GM23338 (cell line): ENCODE measurements at regions not wholly inside any gene's neighbourhood (a gene's known extent, or its start where the extent isn't known, plus 50 kb on each side); places are given as distances from the start of the nearest gene placed in this dataset.

Experiments used
- ATAC-seq: fragments of 200-7000 bp; cut with Tn5 transposase; 3 replicates; pipeline ENCODE4 v1.9.1; 2020
- DNase-seq: peaks from one replicate; pipeline ENCODE4 v3.0.0-alpha.2; 2015; ENCODE audit warnings: low spot score
- H2AFZ ChIP-seq: fragments of 200-600 bp; sonication (generic); 2 replicates; pipeline ENCODE4 v1.8.0; 2016; ENCODE audit warnings: antibody characterized with exemption, mild to moderate bottlenecking, moderate library complexity
- H3F3A ChIP-seq: fragments of 200-600 bp; sonication (generic); replicated peaks from 2 replicates; pipeline ENCODE4 v1.8.0; 2017; ENCODE audit warnings: antibody characterized with exemption, mixed run types, low read depth
- H3K27ac ChIP-seq: fragments of 200-600 bp; sonication (generic); 2 replicates; pipeline ENCODE4 v1.6.1; 2016; ENCODE audit warnings: low read depth
- H3K27me3 ChIP-seq: fragments of 200-600 bp; sonication (generic); 2 replicates; pipeline ENCODE4 v1.8.0; 2016; ENCODE audit warnings: mild to moderate bottlenecking, mixed run types, moderate library complexity; ENCODE audit not compliant: insufficient read depth
- H3K36me3 ChIP-seq: fragments of 200-600 bp; sonication (generic); 2 replicates; pipeline ENCODE4 v1.8.0; 2016; ENCODE audit warnings: mild to moderate bottlenecking; ENCODE audit not compliant: insufficient read depth
- H3K4me1 ChIP-seq: fragments of 200-600 bp; sonication (generic); 2 replicates; pipeline ENCODE4 v1.8.0; 2016; ENCODE audit warnings: mild to moderate bottlenecking, moderate library complexity; ENCODE audit not compliant: insufficient read depth
- H3K4me2 ChIP-seq: fragments of 200-600 bp; sonication (generic); 2 replicates; pipeline ENCODE4 v1.7.1; 2017; ENCODE audit warnings: mixed run types
- H3K4me3 ChIP-seq: fragments of 200-600 bp; sonication (generic); 2 replicates; pipeline ENCODE4 v1.6.1; 2016; ENCODE audit warnings: mixed run types
- H3K79me2 ChIP-seq: fragments of 200-600 bp; sonication (generic); replicated peaks from 2 replicates; pipeline ENCODE4 v1.8.0; 2017; ENCODE audit warnings: mild to moderate bottlenecking; ENCODE audit not compliant: insufficient read depth
- H3K9me2 ChIP-seq: fragments of 200-600 bp; sonication (generic); 2 replicates; pipeline ENCODE4 v1.8.0; 2017; ENCODE audit not compliant: insufficient read depth
- H4K20me1 ChIP-seq: fragments of 200-600 bp; sonication (generic); replicated peaks from 2 replicates; pipeline ENCODE4 v1.8.0; 2017; ENCODE audit warnings: mild to moderate bottlenecking; ENCODE audit not compliant: insufficient read depth
- H3K27ac Mint-ChIP-seq: 2 replicates; pipeline ENCODE4 v1.8.0; 2020; ENCODE audit warnings: inconsistent platforms, mild to moderate bottlenecking, moderate library complexity, mixed read lengths
- H3K27me3 Mint-ChIP-seq: 3 replicates; pipeline ENCODE4 v1.8.0; 2022; ENCODE audit warnings: low read depth, mild to moderate bottlenecking, moderate library complexity, mixed read lengths, inconsistent platforms; ENCODE audit not compliant: insufficient read depth, poor library complexity
- H3K36me3 Mint-ChIP-seq: 3 replicates; pipeline ENCODE4 v1.8.0; 2021; ENCODE audit warnings: low read depth, mild to moderate bottlenecking, inconsistent platforms, moderate library complexity, mixed read lengths
- H3K4me1 Mint-ChIP-seq: 3 replicates; pipeline ENCODE4 v1.8.0; 2020; ENCODE audit warnings: mild to moderate bottlenecking, inconsistent platforms, mixed read lengths
- H3K4me3 Mint-ChIP-seq: 3 replicates; pipeline ENCODE4 v1.8.0; 2021; ENCODE audit warnings: moderate library complexity, mild to moderate bottlenecking, inconsistent platforms, mixed read lengths
- H3K9me3 Mint-ChIP-seq: 3 replicates; pipeline ENCODE4 v1.8.0; 2020; ENCODE audit warnings: moderate library complexity, mild to moderate bottlenecking, inconsistent platforms, mixed read lengths
- CREB1 ChIP-seq: fragments of 250-450 bp; sonication (Bioruptor Pico); IDR thresholded peaks from 2 replicates; pipeline ENCODE4 v1.5.0; 2020; ENCODE audit warnings: low read depth, mild to moderate bottlenecking, moderate library complexity
- EZH2 ChIP-seq: fragments of 200-600 bp; sonication (generic); IDR thresholded peaks from one replicate; pipeline ENCODE4 v1.8.0; 2017; ENCODE audit warnings: antibody characterized with exemption, mild to moderate bottlenecking, low read depth; ENCODE audit not compliant: unreplicated experiment
- ZNF462 ChIP-seq: fragments of 250-450 bp; sonication (Bioruptor Pico); IDR thresholded peaks from 2 replicates; pipeline ENCODE4 v1.5.0; 2020; ENCODE audit warnings: mild to moderate bottlenecking, moderate library complexity
- TF ChIP-seq, protein P1 (sequence below): IDR thresholded peaks from 2 replicates; pipeline ENCODE4 v1.6.1; 2016; ENCODE audit warnings: antibody characterized with exemption

DNA sequence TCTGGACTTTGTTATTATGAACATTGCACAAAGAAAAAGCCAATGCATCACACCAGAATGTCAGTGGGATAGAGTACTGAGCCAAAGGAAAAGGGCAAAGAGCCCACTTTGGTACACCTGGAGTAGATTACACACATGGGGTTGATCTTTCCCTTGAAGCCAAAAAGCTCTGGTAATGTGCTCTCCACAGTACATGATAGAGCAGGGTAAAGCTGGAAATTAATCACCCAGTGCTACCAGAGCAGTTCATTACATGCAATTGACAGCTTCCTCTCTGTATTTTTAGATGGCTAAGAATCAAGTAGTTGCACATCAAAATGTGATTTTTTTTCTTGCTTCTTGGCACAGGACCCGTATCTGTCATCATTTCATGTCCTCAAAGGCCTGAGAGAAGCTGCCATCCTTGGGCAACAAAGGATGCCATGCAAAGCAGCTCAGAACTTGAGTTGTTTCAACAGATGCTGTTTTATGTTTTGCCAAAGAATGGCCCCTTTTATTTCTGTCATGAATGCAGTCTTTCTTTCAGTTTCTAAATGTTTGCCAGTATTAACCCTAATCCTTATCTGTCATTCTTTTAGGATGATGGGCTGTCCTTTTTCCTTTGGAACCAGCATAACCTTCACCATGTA lies 88.1 kb downstream of the HDGFL1 start:
- H3F3A ChIP-seq: no peaks in the 10 kb centered on the region
- no peaks in the 10 kb centered on the region for H3K79me2 ChIP-seq
- TF ChIP-seq ZNF462 (CRISPR knock-in tag) (no peak), CREB1 (CRISPR knock-in tag) (no peak), EZH2 (no peak)
- TF ChIP-seq, protein P1, sequence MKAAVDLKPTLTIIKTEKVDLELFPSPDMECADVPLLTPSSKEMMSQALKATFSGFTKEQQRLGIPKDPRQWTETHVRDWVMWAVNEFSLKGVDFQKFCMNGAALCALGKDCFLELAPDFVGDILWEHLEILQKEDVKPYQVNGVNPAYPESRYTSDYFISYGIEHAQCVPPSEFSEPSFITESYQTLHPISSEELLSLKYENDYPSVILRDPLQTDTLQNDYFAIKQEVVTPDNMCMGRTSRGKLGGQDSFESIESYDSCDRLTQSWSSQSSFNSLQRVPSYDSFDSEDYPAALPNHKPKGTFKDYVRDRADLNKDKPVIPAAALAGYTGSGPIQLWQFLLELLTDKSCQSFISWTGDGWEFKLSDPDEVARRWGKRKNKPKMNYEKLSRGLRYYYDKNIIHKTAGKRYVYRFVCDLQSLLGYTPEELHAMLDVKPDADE: no peak
- H4K20me1 ChIP-seq: no peaks in the 10 kb centered on the region
- H3K36me3 ChIP-seq: no peaks in the 10 kb centered on the region
- no peak for DNase-seq
- no peak overlapping the region for H3K27ac ChIP-seq
- H3K27me3 Mint-ChIP-seq: no peaks in the 10 kb centered on the region
- peaks cover 12% of the 10 kb centered on the region; the same call in 2 of the 3 replicates for H3K4me1 Mint-ChIP-seq
- peaks cover 7% of the 10 kb centered on the region; the same call in 1 of the 2 replicates for H3K9me2 ChIP-seq
- H3K4me1 ChIP-seq: peaks cover 7% of the 10 kb centered on the region; the same call in 1 of the 2 replicates
- no peaks in the 10 kb centered on the region for H3K27me3 ChIP-seq
- no peak overlapping the region for H3K4me2 ChIP-seq
- no peak overlapping the region for H3K4me3 Mint-ChIP-seq
- H3K36me3 Mint-ChIP-seq: no peaks in the 10 kb centered on the region; the same call in 2 of the 3 replicates
- no peak overlapping the region for H3K4me3 ChIP-seq
- peak overlapping the region; percentile 29 for H2AFZ ChIP-seq
- no peak for ATAC-seq
- no peak overlapping the region for H3K27ac Mint-ChIP-seq
- peaks cover under 1% of the 10 kb centered on the region; the same call in 1 of the 3 replicates for H3K9me3 Mint-ChIP-seq
